ENCODE measurements at regions not wholly inside any gene's neighbourhood (a gene's known extent, or its start where the extent isn't known, plus 50 kb on each side); places are given as distances from the start of the nearest gene placed in this dataset.

GRCh38 chr1:209158851-209159250 is 424.7 kb upstream of the CAMK1G start:
- no peaks in the 10 kb centered on the region for H3K27me3 Mint-ChIP-seq
- intact Hi-C loops (cut with micrococcal nuclease), result no loop called here
- H3K4me1 Mint-ChIP-seq (ENCODE audit: low read depth), result no peaks in the 10 kb centered on the region
- no peak for DNase-seq
- no peaks in the 10 kb centered on the region for H3K36me3 Mint-ChIP-seq (ENCODE audit: low read depth)
- ATAC-seq, result no peak
- ChIA-PET POLR2A (interaction anchor here (0.6 kb wide), 1 partner anchor 21 kb away, joined by 4 read pairs; no protein-coding TSS in a partner anchor), CTCF (no interaction called here)
- no peak overlapping the region for H3K27ac Mint-ChIP-seq
- no peaks in the 10 kb centered on the region for H3K9me3 Mint-ChIP-seq
- H3K4me3 Mint-ChIP-seq, result no peak overlapping the region
- TF ChIP-seq CTCF (IDR thresholded peaks at IDR 0.05), result no peak

- TF ChIP-seq CTCF (IDR thresholded peaks at IDR 0.05), result no peak
- DNase-seq (no peak), ATAC-seq (no peak)
- ChIA-PET CTCF (no interaction called here), POLR2A (no interaction called here)
- H3K4me1 Mint-ChIP-seq (ENCODE audit: low read depth), result no peaks in the 10 kb centered on the region
- H3K27ac Mint-ChIP-seq, result no peak overlapping the region
- no peak overlapping the region for H3K4me3 Mint-ChIP-seq
- no peaks in the 10 kb centered on the region for H3K36me3 Mint-ChIP-seq (ENCODE audit: low read depth)
- H3K27me3 Mint-ChIP-seq, result no peaks in the 10 kb centered on the region
- no peaks in the 10 kb centered on the region for H3K9me3 Mint-ChIP-seq
- intact Hi-C loops (cut with micrococcal nuclease), result no loop called here
These were observed 423.3 kb upstream of the CAMK1G start for GRCh38 chr1:209160230-209160629.

GRCh38 chr1:209162651-209163050 is 420.9 kb upstream of the CAMK1G start:
- peaks cover 1% of the 10 kb centered on the region for H3K9me3 Mint-ChIP-seq

GRCh38 chr1:209168204-209168603 is 415.3 kb upstream of the CAMK1G start:
- intact Hi-C loops (cut with micrococcal nuclease), result no loop called here
- Mint-ChIP-seq H3K4me3 (no peak overlapping the region), H3K36me3 (ENCODE audit: low read depth) (no peaks in the 10 kb centered on the region), H3K4me1 (ENCODE audit: low read depth) (no peaks in the 10 kb centered on the region), H3K27me3 (peaks cover 2% of the 10 kb centered on the region), H3K9me3 (peaks cover 5% of the 10 kb centered on the region), H3K27ac (no peak overlapping the region)
- ATAC-seq, result no peak
- POLR2A ChIA-PET, result no interaction called here
- no peak for TF ChIP-seq CTCF (IDR thresholded peaks at IDR 0.05)
- no peak for DNase-seq
- CTCF ChIA-PET, result no interaction called here

More at GRCh38 chr1:209162651-209163050, 420.9 kb upstream of the CAMK1G start:
- Mint-ChIP-seq H3K36me3 (ENCODE audit: low read depth) (no peaks in the 10 kb centered on the region), H3K27me3 (no peaks in the 10 kb centered on the region), H3K4me1 (ENCODE audit: low read depth) (no peaks in the 10 kb centered on the region), H3K27ac (no peak overlapping the region), H3K4me3 (no peak overlapping the region)
- no peak for ATAC-seq
- ChIA-PET POLR2A (interaction anchor here (0.7 kb wide), 1 partner anchor 10 kb away, joined by 3 read pairs; no protein-coding TSS in a partner anchor), CTCF (no interaction called here)
- no peak for TF ChIP-seq CTCF (IDR thresholded peaks at IDR 0.05)
- DNase-seq, result no peak
- intact Hi-C loops (cut with micrococcal nuclease), result no loop called here

- ATAC-seq, result no peak
- POLR2A ChIA-PET, result no interaction called here
- no peak overlapping the region for H3K27ac Mint-ChIP-seq
- no peak overlapping the region for H3K4me3 Mint-ChIP-seq
- TF ChIP-seq CTCF (IDR thresholded peaks at IDR 0.05), result no peak
- H3K27me3 Mint-ChIP-seq, result peaks cover 4% of the 10 kb centered on the region
- CTCF ChIA-PET, result no interaction called here
- no peaks in the 10 kb centered on the region for H3K4me1 Mint-ChIP-seq (ENCODE audit: low read depth)
- intact Hi-C loops (cut with micrococcal nuclease), result no loop called here
- DNase-seq, result no peak
- peaks cover 4% of the 10 kb centered on the region for H3K9me3 Mint-ChIP-seq
- H3K36me3 Mint-ChIP-seq (ENCODE audit: low read depth), result no peaks in the 10 kb centered on the region
These were observed 412.4 kb upstream of the CAMK1G start for GRCh38 chr1:209171151-209171550.
